ENCODE measurements at regions not wholly inside any gene's neighbourhood (a gene's known extent, or its start where the extent isn't known, plus 50 kb on each side); places are given as distances from the start of the nearest gene placed in this dataset.

- TF ChIP-seq, protein P1, sequence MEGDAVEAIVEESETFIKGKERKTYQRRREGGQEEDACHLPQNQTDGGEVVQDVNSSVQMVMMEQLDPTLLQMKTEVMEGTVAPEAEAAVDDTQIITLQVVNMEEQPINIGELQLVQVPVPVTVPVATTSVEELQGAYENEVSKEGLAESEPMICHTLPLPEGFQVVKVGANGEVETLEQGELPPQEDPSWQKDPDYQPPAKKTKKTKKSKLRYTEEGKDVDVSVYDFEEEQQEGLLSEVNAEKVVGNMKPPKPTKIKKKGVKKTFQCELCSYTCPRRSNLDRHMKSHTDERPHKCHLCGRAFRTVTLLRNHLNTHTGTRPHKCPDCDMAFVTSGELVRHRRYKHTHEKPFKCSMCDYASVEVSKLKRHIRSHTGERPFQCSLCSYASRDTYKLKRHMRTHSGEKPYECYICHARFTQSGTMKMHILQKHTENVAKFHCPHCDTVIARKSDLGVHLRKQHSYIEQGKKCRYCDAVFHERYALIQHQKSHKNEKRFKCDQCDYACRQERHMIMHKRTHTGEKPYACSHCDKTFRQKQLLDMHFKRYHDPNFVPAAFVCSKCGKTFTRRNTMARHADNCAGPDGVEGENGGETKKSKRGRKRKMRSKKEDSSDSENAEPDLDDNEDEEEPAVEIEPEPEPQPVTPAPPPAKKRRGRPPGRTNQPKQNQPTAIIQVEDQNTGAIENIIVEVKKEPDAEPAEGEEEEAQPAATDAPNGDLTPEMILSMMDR (conservative IDR thresholded peaks at IDR 0.05), result peak; percentile 96
- no peak for TF ChIP-seq EZH2 (IDR thresholded peaks at IDR 0.05; ENCODE audit: low read depth)
Observed at GRCh38 chr1:104780470-104781078, 1030.9 kb downstream of the AMY1C start.

Measured in PC-9 (cell line).